RWPE1 (cell line): ENCODE measurements at regions not wholly inside any gene's neighbourhood (a gene's known extent, or its start where the extent isn't known, plus 50 kb on each side); places are given as distances from the start of the nearest gene placed in this dataset.

Experiments
- CTCF ChIA-PET: fragments of 350-600 bp; sonication (Branson Sonifier 250); formaldehyde crosslinking; extraction: SDS; loops from one replicate; lab custom pipeline; 2021; lab: Yijun Ruan, JAX
- POLR2A ChIA-PET: fragments of 400-600 bp; formaldehyde crosslinking; extraction: SDS; loops from one replicate; lab custom pipeline; 2020; ENCODE audit warnings: antibody characterized with exemption; ENCODE audit not compliant: low non-redundant PET; lab: Yijun Ruan, JAX
- DNase-seq: peaks from one replicate; pipeline ENCODE4 v3.0.0; 2012; ENCODE audit warnings: low spot score
- H3K27ac ChIP-seq: fragments of 450-650 bp; 2 replicates; pipeline ENCODE4 v1.5.1; 2017
- CTCF ChIP-seq: fragments of 450-650 bp; conservative IDR thresholded peaks from 2 replicates; pipeline ENCODE4 v1.5.1; 2017; ENCODE audit warnings: low read depth, mild to moderate bottlenecking

- no peak for DNase-seq
- no peak overlapping the region for H3K27ac ChIP-seq
- ChIA-PET CTCF (interaction anchor here (0.7 kb wide), 1 partner anchor 47 kb away, joined by 8 read pairs; no protein-coding TSS in a partner anchor), POLR2A (no interaction called here)
- no peak for TF ChIP-seq CTCF
These were observed 1249.0 kb downstream of the SLC16A7 start for GRCh38 chr12:60844875-60845274.

- DNase-seq: no peak
- H3K27ac ChIP-seq: no peak overlapping the region
- POLR2A ChIA-PET: no interaction called here
- TF ChIP-seq CTCF: no peak
- CTCF ChIA-PET: no interaction called here
These were observed 1249.9 kb downstream of the SLC16A7 start for GRCh38 chr12:60845696-60846095.

GRCh38 chr12:60847281-60847680 lies 1251.5 kb downstream of the SLC16A7 start:
- ChIA-PET CTCF (no interaction called here), POLR2A (no interaction called here)
- H3K27ac ChIP-seq: no peak overlapping the region
- DNase-seq: no peak
- TF ChIP-seq CTCF: no peak

- ChIA-PET POLR2A (no interaction called here), CTCF (no interaction called here)
- no peak for TF ChIP-seq CTCF
- H3K27ac ChIP-seq: no peak overlapping the region
- no peak for DNase-seq
These were observed 1253.9 kb downstream of the SLC16A7 start for GRCh38 chr12:60849723-60850122.

GRCh38 chr12:60853407-60853806 lies 1257.6 kb downstream of the SLC16A7 start:
- TF ChIP-seq CTCF: no peak
- CTCF ChIA-PET: no interaction called here
- no peak overlapping the region for H3K27ac ChIP-seq
- POLR2A ChIA-PET: no interaction called here
- DNase-seq: no peak

- DNase-seq: peak; percentile 38
- POLR2A ChIA-PET: no interaction called here
- CTCF ChIA-PET: no interaction called here
These were observed 1267.6 kb downstream of the SLC16A7 start for GRCh38 chr12:60863421-60863820.

More at GRCh38 chr12:60863421-60863820, 1267.6 kb downstream of the SLC16A7 start:
- no peak for TF ChIP-seq CTCF
- H3K27ac ChIP-seq: no peak overlapping the region
